GM12875 (cell line): ENCODE measurements at regions not wholly inside any gene's neighbourhood (a gene's known extent, or its start where the extent isn't known, plus 50 kb on each side); places are given as distances from the start of the nearest gene placed in this dataset.
"Not testable (repeated sequence)": the region's sequence is repeated elsewhere in the genome, so short reads cannot be mapped to it uniquely, and the experiment has no call there.

ENCODE experiments used
- H3K4me3 ChIP-seq: one replicate; pipeline ENCODE4 v1.5.1; 2011; ENCODE audit warnings: low read depth, low read length, control low read depth
- TF ChIP-seq, protein P1 (sequence below): IDR thresholded peaks from 2 replicates; pipeline ENCODE4 v1.5.1; 2011; ENCODE audit warnings: low read depth, mild to moderate bottlenecking, control low read depth, inconsistent platforms, low read length, moderate library complexity, borderline replicate concordance; ENCODE audit not compliant: insufficient read depth

DNA sequence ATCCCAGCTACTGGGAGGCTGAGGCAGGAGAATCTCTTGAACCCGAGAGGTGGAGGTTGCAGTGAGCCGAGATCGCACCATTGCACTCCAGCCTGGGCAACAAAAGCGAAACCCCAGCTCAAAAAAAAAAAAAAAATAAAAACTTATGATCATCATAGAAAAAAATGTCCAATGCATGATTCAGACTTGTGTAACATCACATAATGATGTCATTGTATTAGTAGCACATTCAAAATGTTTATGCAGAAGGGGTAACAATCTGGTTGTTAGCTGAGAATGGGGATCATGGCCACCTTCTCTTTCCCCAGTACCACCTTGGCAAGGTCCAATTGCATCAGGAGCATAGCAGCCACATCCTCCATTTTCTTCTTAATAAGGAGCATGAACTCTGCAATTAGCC, 137.6 kb upstream of the MARCKS start:
- TF ChIP-seq, protein P1, sequence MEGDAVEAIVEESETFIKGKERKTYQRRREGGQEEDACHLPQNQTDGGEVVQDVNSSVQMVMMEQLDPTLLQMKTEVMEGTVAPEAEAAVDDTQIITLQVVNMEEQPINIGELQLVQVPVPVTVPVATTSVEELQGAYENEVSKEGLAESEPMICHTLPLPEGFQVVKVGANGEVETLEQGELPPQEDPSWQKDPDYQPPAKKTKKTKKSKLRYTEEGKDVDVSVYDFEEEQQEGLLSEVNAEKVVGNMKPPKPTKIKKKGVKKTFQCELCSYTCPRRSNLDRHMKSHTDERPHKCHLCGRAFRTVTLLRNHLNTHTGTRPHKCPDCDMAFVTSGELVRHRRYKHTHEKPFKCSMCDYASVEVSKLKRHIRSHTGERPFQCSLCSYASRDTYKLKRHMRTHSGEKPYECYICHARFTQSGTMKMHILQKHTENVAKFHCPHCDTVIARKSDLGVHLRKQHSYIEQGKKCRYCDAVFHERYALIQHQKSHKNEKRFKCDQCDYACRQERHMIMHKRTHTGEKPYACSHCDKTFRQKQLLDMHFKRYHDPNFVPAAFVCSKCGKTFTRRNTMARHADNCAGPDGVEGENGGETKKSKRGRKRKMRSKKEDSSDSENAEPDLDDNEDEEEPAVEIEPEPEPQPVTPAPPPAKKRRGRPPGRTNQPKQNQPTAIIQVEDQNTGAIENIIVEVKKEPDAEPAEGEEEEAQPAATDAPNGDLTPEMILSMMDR: no peak

GRCh38 chr6:113723182-113723581, 134.0 kb upstream of the MARCKS start:
- H3K4me3 ChIP-seq: no peak overlapping the region
- TF ChIP-seq, protein P1: no peak

More for the DNA sequence above, 137.6 kb upstream of the MARCKS start:
- no peak overlapping the region for H3K4me3 ChIP-seq

DNA sequence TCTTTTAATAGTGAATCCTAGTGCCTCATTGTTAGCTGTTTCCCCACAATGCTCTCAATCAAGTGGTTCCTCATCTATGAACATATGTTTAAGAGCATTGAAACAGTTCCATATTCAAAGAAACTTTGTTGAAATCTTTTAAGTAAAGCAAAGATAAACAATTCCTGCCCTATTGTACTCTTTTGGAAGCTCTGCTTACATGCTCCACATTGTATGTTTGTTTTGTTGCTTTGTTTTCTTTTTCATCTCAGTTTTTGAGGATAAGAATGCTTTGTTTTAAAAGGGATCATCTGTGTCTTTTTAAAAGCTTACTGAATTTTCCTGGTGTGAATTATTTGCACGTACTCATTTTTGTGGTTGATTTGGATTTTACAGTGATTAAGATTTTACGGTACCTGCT, 132.2 kb upstream of the MARCKS start:
- not testable (repeated sequence) for H3K4me3 ChIP-seq

DNA sequence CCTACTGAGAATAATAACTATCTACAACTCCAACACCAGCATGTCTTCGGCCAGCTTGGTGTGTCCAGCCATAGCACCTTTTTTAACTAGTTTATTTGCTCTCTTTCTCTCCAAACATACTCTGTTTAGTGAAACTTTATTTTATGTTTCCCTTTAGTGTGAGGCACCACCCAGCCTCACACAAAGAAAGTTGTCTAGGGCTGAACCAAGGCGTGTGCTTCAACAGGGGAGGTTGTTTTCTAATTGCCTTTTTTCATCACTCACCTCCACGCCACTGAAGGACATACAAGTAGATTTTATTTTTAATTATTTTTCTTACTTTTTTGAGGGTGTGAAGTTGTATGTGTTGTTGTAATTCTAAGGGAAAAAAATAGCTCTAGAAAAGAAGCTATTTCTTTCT, 125.6 kb upstream of the MARCKS start:
- no peak overlapping the region for H3K4me3 ChIP-seq
- TF ChIP-seq, protein P1: no peak

DNA sequence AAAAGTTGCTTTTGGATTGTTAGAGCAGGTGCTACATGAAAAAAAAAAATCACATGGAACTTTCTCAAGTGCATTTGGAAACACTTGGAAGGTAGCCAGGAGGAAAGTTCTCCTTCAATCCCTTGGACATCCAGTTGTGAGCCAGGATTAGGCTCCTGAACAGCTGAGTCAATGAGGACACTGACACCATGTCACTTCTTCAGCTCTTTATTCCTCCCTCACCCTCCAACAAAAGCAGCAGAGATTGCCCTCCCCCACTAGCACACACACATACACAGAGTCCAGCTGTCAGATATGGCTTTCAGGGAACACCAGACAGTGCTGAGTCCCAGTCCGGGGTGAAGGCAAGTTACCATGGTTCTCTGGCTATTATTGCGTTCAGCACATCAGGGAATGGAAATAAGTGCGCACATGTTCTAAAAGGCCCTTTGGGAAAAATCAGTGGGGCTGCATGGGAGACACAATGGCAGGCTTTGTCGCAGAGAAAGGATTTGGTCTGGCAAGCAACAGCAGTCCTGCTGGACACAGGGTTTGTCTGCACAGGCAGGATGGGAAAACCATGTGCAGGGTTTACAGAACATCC, 124.7 kb upstream of the MARCKS start:
- TF ChIP-seq, protein P1: no peak
- no peak overlapping the region for H3K4me3 ChIP-seq

DNA sequence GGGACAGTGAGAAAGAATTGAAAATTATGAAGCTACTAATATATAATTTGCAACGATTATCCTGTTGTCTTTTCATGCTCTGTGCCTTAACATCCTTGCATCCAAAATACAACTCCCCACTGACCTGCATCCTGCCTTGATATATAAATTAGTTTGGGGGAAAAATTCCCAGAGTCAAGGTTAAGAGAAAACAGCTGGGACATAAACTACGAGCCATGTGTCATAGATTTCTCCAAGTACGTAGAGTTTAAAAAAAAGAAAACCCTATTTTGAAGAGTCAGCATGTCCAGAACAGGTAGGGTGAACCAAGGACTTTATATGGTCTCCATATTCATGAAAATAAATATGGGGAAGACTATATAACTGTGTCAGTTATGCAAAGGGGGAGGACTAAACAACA, 123.8 kb upstream of the MARCKS start:
- no peak overlapping the region for H3K4me3 ChIP-seq
- TF ChIP-seq, protein P1: no peak

- no peak overlapping the region for H3K4me3 ChIP-seq
- TF ChIP-seq, protein P1: no peak
Measured at GRCh38 chr6:113734982-113735381, 122.2 kb upstream of the MARCKS start.

GRCh38 chr6:113735491-113735890, 121.7 kb upstream of the MARCKS start:
- no peak overlapping the region for H3K4me3 ChIP-seq
- TF ChIP-seq, protein P1: no peak
